Hepatocyte (in vitro differentiated cells): ENCODE measurements at regions not wholly inside any gene's neighbourhood (a gene's known extent, or its start where the extent isn't known, plus 50 kb on each side); places are given as distances from the start of the nearest gene placed in this dataset.

ENCODE experiments used
- EZH2 ChIP-seq: fragments of 200-600 bp; sonication (generic); IDR thresholded peaks from 2 replicates; pipeline ENCODE4 v1.6.1; 2016; ENCODE audit warnings: antibody characterized with exemption, mild to moderate bottlenecking, borderline replicate concordance
- EZH2phosphoT487 ChIP-seq: fragments of 200-600 bp; sonication (generic); IDR thresholded peaks from one replicate; pipeline ENCODE4 v1.6.1; 2018; ENCODE audit warnings: antibody characterized with exemption, mild to moderate bottlenecking, low read depth, moderate library complexity; ENCODE audit not compliant: unreplicated experiment, severe bottlenecking
- TF ChIP-seq, protein P1 (sequence below): fragments of 200-600 bp; sonication (generic); IDR thresholded peaks from 2 replicates; pipeline ENCODE4 v1.5.1; 2016; ENCODE audit warnings: antibody characterized with exemption, mild to moderate bottlenecking; ENCODE audit not compliant: poor library complexity

DNA sequence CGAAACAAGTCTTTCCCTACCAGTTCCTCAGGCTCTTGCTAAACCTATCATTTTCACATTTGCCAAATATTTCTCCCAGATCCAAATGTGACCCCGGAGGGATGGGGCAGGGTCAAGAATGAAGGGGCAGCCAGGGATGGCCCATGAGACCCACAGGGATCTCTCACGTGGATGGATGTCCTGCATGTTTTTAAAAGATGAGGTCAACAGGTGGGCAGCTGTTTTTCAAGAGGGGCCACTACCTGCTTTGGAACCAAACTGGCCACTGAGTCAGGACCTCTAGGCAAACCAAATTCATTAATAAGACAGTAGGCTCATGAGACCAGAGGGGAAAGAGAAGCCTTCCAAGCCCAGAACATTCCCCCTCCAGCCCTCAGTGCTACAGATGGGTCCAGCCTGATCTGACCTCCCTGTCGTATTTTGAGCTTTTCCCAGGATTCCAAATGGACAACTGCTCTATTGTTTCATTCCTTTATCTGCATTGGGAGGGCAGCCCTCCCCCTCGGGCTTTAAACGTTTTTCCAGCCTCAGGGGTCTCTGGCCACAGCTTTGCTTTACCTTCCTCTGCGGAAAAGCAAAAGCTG lies 252.5 kb upstream of the IRF2BP2 start:
- TF ChIP-seq, protein P1, sequence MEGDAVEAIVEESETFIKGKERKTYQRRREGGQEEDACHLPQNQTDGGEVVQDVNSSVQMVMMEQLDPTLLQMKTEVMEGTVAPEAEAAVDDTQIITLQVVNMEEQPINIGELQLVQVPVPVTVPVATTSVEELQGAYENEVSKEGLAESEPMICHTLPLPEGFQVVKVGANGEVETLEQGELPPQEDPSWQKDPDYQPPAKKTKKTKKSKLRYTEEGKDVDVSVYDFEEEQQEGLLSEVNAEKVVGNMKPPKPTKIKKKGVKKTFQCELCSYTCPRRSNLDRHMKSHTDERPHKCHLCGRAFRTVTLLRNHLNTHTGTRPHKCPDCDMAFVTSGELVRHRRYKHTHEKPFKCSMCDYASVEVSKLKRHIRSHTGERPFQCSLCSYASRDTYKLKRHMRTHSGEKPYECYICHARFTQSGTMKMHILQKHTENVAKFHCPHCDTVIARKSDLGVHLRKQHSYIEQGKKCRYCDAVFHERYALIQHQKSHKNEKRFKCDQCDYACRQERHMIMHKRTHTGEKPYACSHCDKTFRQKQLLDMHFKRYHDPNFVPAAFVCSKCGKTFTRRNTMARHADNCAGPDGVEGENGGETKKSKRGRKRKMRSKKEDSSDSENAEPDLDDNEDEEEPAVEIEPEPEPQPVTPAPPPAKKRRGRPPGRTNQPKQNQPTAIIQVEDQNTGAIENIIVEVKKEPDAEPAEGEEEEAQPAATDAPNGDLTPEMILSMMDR: no peak
- TF ChIP-seq EZH2: no peak
- no peak for TF ChIP-seq EZH2phosphoT487
